HEK293 (cell line): ENCODE measurements at regions not wholly inside any gene's neighbourhood (a gene's known extent, or its start where the extent isn't known, plus 50 kb on each side); places are given as distances from the start of the nearest gene placed in this dataset.

Experiments
- CTCF ChIA-PET: fragments of 350-600 bp; formaldehyde crosslinking; extraction: SDS; loops from one replicate; lab custom pipeline; 2021; ENCODE audit warnings: antibody characterized with exemption; lab: Yijun Ruan, JAX
- POLR2A ChIA-PET: fragments of 300-600 bp; formaldehyde crosslinking; extraction: SDS; loops from one replicate; lab custom pipeline; 2020; ENCODE audit warnings: antibody characterized with exemption, inconsistent platforms; lab: Yijun Ruan, JAX
- H3K27ac ChIP-seq: fragments of 200-500 bp; sonication (Bioruptor generic); 2 replicates; pipeline ENCODE4 v1.5.1; 2014; ENCODE audit warnings: low read depth, low read length, control low read depth, inconsistent platforms; ENCODE audit errors: extremely low read depth
- H3K36me3 ChIP-seq, 2 experiments: fragments of 200-500 bp in 1 of 2; sonication (Bioruptor generic) in 1 of 2; 1 replicate in 1 of 2; 2 replicates in 1 of 2; pipeline ENCODE4 v1.5.1; 2014 to 2017; ENCODE audit warnings: inconsistent platforms in 2 of 2, low read length in 2 of 2; ENCODE audit not compliant: control insufficient read depth in 2 of 2, insufficient read depth in 1 of 2
- H3K4me1 ChIP-seq: fragments of 200-500 bp; sonication (Bioruptor generic); 2 replicates; pipeline ENCODE4 v1.5.1; 2014; ENCODE audit warnings: mild to moderate bottlenecking, low read length, inconsistent platforms; ENCODE audit not compliant: control insufficient read depth, insufficient read depth
- H3K4me3 ChIP-seq: 2 replicates; pipeline ENCODE4 v1.5.1; 2011; ENCODE audit warnings: low read depth, mild to moderate bottlenecking, control low read depth, low read length, moderate library complexity
- H3K9me3 ChIP-seq: fragments of 200-500 bp; sonication (Bioruptor generic); 2 replicates; pipeline ENCODE4 v1.5.1; 2014; ENCODE audit warnings: low read depth, low read length, inconsistent platforms; ENCODE audit not compliant: control insufficient read depth, insufficient read depth
- AEBP2 ChIP-seq: fragments of 450-650 bp; formaldehyde crosslinking; IDR thresholded peaks from 2 replicates; pipeline ENCODE4 v1.5.1; 2016; ENCODE audit warnings: missing biosample characterization, missing genetic modification characterization, borderline replicate concordance
- HOXA7 ChIP-seq: sonication (generic); formaldehyde crosslinking; IDR thresholded peaks from 2 replicates; pipeline ENCODE4 v1.8.1; 2022; ENCODE audit warnings: missing genetic modification reagents, borderline replicate concordance
- PATZ1 ChIP-seq: fragments of 450-650 bp; formaldehyde crosslinking; IDR thresholded peaks from 2 replicates; pipeline ENCODE4 v1.5.1; 2016; ENCODE audit warnings: missing biosample characterization, missing genetic modification characterization
- SP3 ChIP-seq: fragments of 450-650 bp; formaldehyde crosslinking; IDR thresholded peaks from 2 replicates; pipeline ENCODE4 v1.5.1; 2016; ENCODE audit warnings: missing biosample characterization, missing genetic modification characterization
- TCF7L2 ChIP-seq: IDR thresholded peaks from 2 replicates; pipeline ENCODE4 v1.6.1; 2011; ENCODE audit warnings: low read depth, mild to moderate bottlenecking, inconsistent platforms, low read length, moderate library complexity, borderline replicate concordance
- ZBTB1 ChIP-seq: fragments of 450-650 bp; formaldehyde crosslinking; IDR thresholded peaks from 2 replicates; pipeline ENCODE4 v1.5.1; 2016; ENCODE audit warnings: missing biosample characterization, missing genetic modification characterization
- ZNF132 ChIP-seq: fragments of 450-650 bp; formaldehyde crosslinking; IDR thresholded peaks from 2 replicates; pipeline ENCODE4 v1.5.1; 2017; ENCODE audit warnings: missing biosample characterization, missing genetic modification characterization, borderline replicate concordance
- ZNF16 ChIP-seq: fragments of 450-650 bp; formaldehyde crosslinking; IDR thresholded peaks from 2 replicates; pipeline ENCODE4 v1.5.1; 2016; ENCODE audit warnings: low read depth, missing biosample characterization, missing genetic modification characterization
- ZNF23 ChIP-seq: fragments of 450-650 bp; formaldehyde crosslinking; IDR thresholded peaks from 2 replicates; pipeline ENCODE4 v1.5.1; 2016; ENCODE audit warnings: missing biosample characterization, missing genetic modification characterization, borderline replicate concordance
- ZNF280D ChIP-seq: fragments of 450-650 bp; formaldehyde crosslinking; IDR thresholded peaks from 2 replicates; pipeline ENCODE4 v1.5.1; 2016; ENCODE audit warnings: missing biosample characterization, missing genetic modification characterization
- ZNF354C ChIP-seq: fragments of 450-650 bp; formaldehyde crosslinking; IDR thresholded peaks from 2 replicates; pipeline ENCODE4 v1.5.1; 2016; ENCODE audit warnings: missing biosample characterization, missing genetic modification characterization, low read depth, borderline replicate concordance
- ZNF366 ChIP-seq: fragments of 450-650 bp; formaldehyde crosslinking; conservative IDR thresholded peaks from 2 replicates; pipeline ENCODE4 v1.5.1; 2016; ENCODE audit warnings: missing biosample characterization, missing genetic modification characterization
- ZNF433 ChIP-seq: fragments of 450-650 bp; formaldehyde crosslinking; IDR thresholded peaks from 2 replicates; pipeline ENCODE4 v1.5.1; 2016; ENCODE audit warnings: missing biosample characterization, missing genetic modification characterization, low read depth
- ZNF449 ChIP-seq: fragments of 450-650 bp; formaldehyde crosslinking; IDR thresholded peaks from 2 replicates; pipeline ENCODE4 v1.5.1; 2017; ENCODE audit warnings: missing biosample characterization, mild to moderate bottlenecking, missing genetic modification characterization, moderate library complexity
- ZNF513 ChIP-seq: fragments of 450-650 bp; IDR thresholded peaks from 2 replicates; pipeline ENCODE4 v1.5.1; 2018; ENCODE audit warnings: missing biosample characterization, missing genetic modification characterization
- ZNF544 ChIP-seq: fragments of 450-650 bp; formaldehyde crosslinking; IDR thresholded peaks from 2 replicates; pipeline ENCODE4 v1.5.0; 2017; ENCODE audit warnings: missing biosample characterization, missing genetic modification characterization
- ZNF549 ChIP-seq: fragments of 450-650 bp; IDR thresholded peaks from 2 replicates; pipeline ENCODE4 v1.5.1; 2018; ENCODE audit warnings: missing biosample characterization, missing genetic modification characterization, mild to moderate bottlenecking, inconsistent platforms, moderate library complexity
- ZNF555 ChIP-seq: fragments of 450-650 bp; formaldehyde crosslinking; conservative IDR thresholded peaks from 2 replicates; pipeline ENCODE4 v1.5.1; 2017; ENCODE audit warnings: missing biosample characterization, mild to moderate bottlenecking, missing genetic modification characterization, inconsistent platforms
- ZNF571 ChIP-seq: fragments of 450-650 bp; formaldehyde crosslinking; IDR thresholded peaks from 2 replicates; pipeline ENCODE4 v1.5.0; 2017; ENCODE audit warnings: missing biosample characterization, missing genetic modification characterization
- ZNF654 ChIP-seq: fragments of 450-650 bp; formaldehyde crosslinking; IDR thresholded peaks from 2 replicates; pipeline ENCODE4 v1.5.1; 2016; ENCODE audit warnings: low read depth, missing biosample characterization, missing genetic modification characterization
- ZNF670 ChIP-seq: fragments of 450-650 bp; formaldehyde crosslinking; IDR thresholded peaks from 2 replicates; pipeline ENCODE4 v1.5.1; 2016; ENCODE audit warnings: missing biosample characterization, missing genetic modification characterization, low read depth
- ZNF777 ChIP-seq: fragments of 450-650 bp; formaldehyde crosslinking; IDR thresholded peaks from 2 replicates; pipeline ENCODE4 v1.5.1; 2017; ENCODE audit warnings: missing biosample characterization, missing genetic modification characterization, borderline replicate concordance
- ZNF837 ChIP-seq: fragments of 450-650 bp; formaldehyde crosslinking; IDR thresholded peaks from 2 replicates; pipeline ENCODE4 v1.5.1; 2016; ENCODE audit warnings: missing biosample characterization, missing genetic modification characterization
- ZSCAN23 ChIP-seq: fragments of 450-650 bp; formaldehyde crosslinking; IDR thresholded peaks from 2 replicates; pipeline ENCODE4 v1.5.1; 2016; ENCODE audit warnings: missing biosample characterization, missing genetic modification characterization

GRCh38 chr7:35424869-35425495 is 171.1 kb upstream of the TBX20 start (continued):
- TF ChIP-seq ZNF513 (no peak), ZNF654 (tag by site-specific recombination) (peak; percentile 49), ZNF433 (tag by site-specific recombination) (no peak), ZNF670 (tag by site-specific recombination) (no peak), ZNF837 (tag by site-specific recombination) (no peak), ZNF366 (tag by site-specific recombination) (no peak), ZNF354C (no peak), ZSCAN23 (no peak), AEBP2 (tag by site-specific recombination) (no peak)

- Histone ChIP-seq H3K36me3 (no peaks in the 10 kb centered on the region), H3K27ac (no peak overlapping the region)
- POLR2A ChIA-PET, result no interaction called here
- TF ChIP-seq ZNF23 (tag by site-specific recombination) (no peak), HOXA7 (CRISPR knock-in tag) (no peak)
- TF ChIP-seq, all 188 proteins: peak for 0
- Histone ChIP-seq H3K4me1 (no peaks in the 10 kb centered on the region), H3K9me3 (no peaks in the 10 kb centered on the region), H3K4me3 (no peak overlapping the region)
- CTCF ChIA-PET, result interaction anchor here (0.5 to 7.0 kb wide), 20 partner anchors 9 to 482 kb away, joined by 3 to 59 read pairs (median 4); no protein-coding TSS in a partner anchor
These were observed 170.5 kb upstream of the TBX20 start for GRCh38 chr7:35424440-35424839.

GRCh38 chr7:35422715-35423114 is 168.8 kb upstream of the TBX20 start:
- no peaks in the 10 kb centered on the region for H3K4me1 ChIP-seq
- H3K9me3 ChIP-seq, result no peaks in the 10 kb centered on the region
- H3K4me3 ChIP-seq, result no peak overlapping the region
- H3K36me3 ChIP-seq, result no peaks in the 10 kb centered on the region
- no peak overlapping the region for H3K27ac ChIP-seq
- ChIA-PET CTCF (interaction anchor here (7.0 kb wide), 1 partner anchor 98 kb away, joined by 59 read pairs; no protein-coding TSS in a partner anchor), POLR2A (no interaction called here)
- TF ChIP-seq ZNF132 (tag by site-specific recombination), result no peak
- no peak for TF ChIP-seq TCF7L2
- TF ChIP-seq ZBTB1 (tag by site-specific recombination), result no peak
- no peak for TF ChIP-seq ZNF16 (tag by site-specific recombination)
- TF ChIP-seq ZNF555 (tag by site-specific recombination), result no peak
- no peak for TF ChIP-seq ZNF571 (tag by site-specific recombination)
- no peak for TF ChIP-seq PATZ1 (tag by site-specific recombination)
- no peak for TF ChIP-seq ZNF449 (tag by site-specific recombination)
- TF ChIP-seq SP3, result no peak
- no peak for TF ChIP-seq ZNF280D
- no peak for TF ChIP-seq ZNF544 (tag by site-specific recombination)
- TF ChIP-seq ZNF549, result no peak
- no peak for TF ChIP-seq ZNF777 (tag by site-specific recombination)
